NOMO-1 treated with DMSO at 0.1 percent for 48 hours (cell line): ENCODE measurements at regions not wholly inside any gene's neighbourhood (a gene's known extent, or its start where the extent isn't known, plus 50 kb on each side); places are given as distances from the start of the nearest gene placed in this dataset.

ENCODE experiments used
- DNase-seq: peaks from one replicate; lab custom pipeline; 2025; ENCODE audit not compliant: unreplicated experiment; lab: John Stamatoyannopoulos, UW

GRCh38 chr9:28781481-28781880, 1208.2 kb upstream of the C9orf72 start:
- DNase-seq: no peak

GRCh38 chr9:28782630-28783029, 1209.3 kb upstream of the C9orf72 start:
- no peak for DNase-seq

GRCh38 chr9:28792716-28793115, 1219.4 kb upstream of the C9orf72 start:
- DNase-seq: no peak

GRCh38 chr9:28799876-28800275, 1226.6 kb upstream of the C9orf72 start:
- DNase-seq: no peak

- no peak for DNase-seq
These were observed 1228.0 kb upstream of the C9orf72 start for GRCh38 chr9:28801144-28801799.

GRCh38 chr9:28805197-28805596, 1231.9 kb upstream of the C9orf72 start:
- DNase-seq: no peak

GRCh38 chr9:28808042-28808441, 1234.8 kb upstream of the C9orf72 start:
- DNase-seq: no peak

GRCh38 chr9:28810388-28811075, 1237.3 kb upstream of the C9orf72 start:
- no peak for DNase-seq

GRCh38 chr9:28820741-28821140, 1247.5 kb upstream of the C9orf72 start:
- no peak for DNase-seq

- DNase-seq: no peak
These were observed 1248.0 kb upstream of the C9orf72 start for GRCh38 chr9:28821240-28821639.

GRCh38 chr9:28824432-28824963, 1251.2 kb upstream of the C9orf72 start:
- DNase-seq: no peak

- no peak for DNase-seq
These were observed 1259.0 kb upstream of the C9orf72 start for GRCh38 chr9:28832168-28832770.

- no peak for DNase-seq
These were observed 1260.9 kb upstream of the C9orf72 start for GRCh38 chr9:28834156-28834555.

- DNase-seq: no peak
These were observed 1266.6 kb upstream of the C9orf72 start for GRCh38 chr9:28839778-28840430.

GRCh38 chr9:28841775-28842174, 1268.5 kb upstream of the C9orf72 start:
- no peak for DNase-seq

- no peak for DNase-seq
These were observed 1274.0 kb upstream of the C9orf72 start for GRCh38 chr9:28847331-28847730.

GRCh38 chr9:28848671-28849070, 1275.4 kb upstream of the C9orf72 start:
- no peak for DNase-seq

- DNase-seq: no peak
These were observed 1280.2 kb upstream of the C9orf72 start for GRCh38 chr9:28853477-28853876.

- no peak for DNase-seq
These were observed 1293.7 kb upstream of the C9orf72 start for GRCh38 chr9:28866951-28867350.

GRCh38 chr9:28868228-28868990, 1295.1 kb upstream of the C9orf72 start:
- no peak for DNase-seq

- no peak for DNase-seq
These were observed 1309.2 kb upstream of the C9orf72 start for GRCh38 chr9:28882529-28882928.
